GM12873 (cell line): ENCODE measurements at regions not wholly inside any gene's neighbourhood (a gene's known extent, or its start where the extent isn't known, plus 50 kb on each side); places are given as distances from the start of the nearest gene placed in this dataset.

Source experiments
- TF ChIP-seq, protein P1 (sequence below): IDR thresholded peaks from 2 replicates; pipeline ENCODE4 v1.5.1; 2012; ENCODE audit warnings: low read depth, mild to moderate bottlenecking, moderate library complexity, low read length, control low read depth; ENCODE audit not compliant: insufficient read depth; ENCODE audit errors: missing control alignments

DNA sequence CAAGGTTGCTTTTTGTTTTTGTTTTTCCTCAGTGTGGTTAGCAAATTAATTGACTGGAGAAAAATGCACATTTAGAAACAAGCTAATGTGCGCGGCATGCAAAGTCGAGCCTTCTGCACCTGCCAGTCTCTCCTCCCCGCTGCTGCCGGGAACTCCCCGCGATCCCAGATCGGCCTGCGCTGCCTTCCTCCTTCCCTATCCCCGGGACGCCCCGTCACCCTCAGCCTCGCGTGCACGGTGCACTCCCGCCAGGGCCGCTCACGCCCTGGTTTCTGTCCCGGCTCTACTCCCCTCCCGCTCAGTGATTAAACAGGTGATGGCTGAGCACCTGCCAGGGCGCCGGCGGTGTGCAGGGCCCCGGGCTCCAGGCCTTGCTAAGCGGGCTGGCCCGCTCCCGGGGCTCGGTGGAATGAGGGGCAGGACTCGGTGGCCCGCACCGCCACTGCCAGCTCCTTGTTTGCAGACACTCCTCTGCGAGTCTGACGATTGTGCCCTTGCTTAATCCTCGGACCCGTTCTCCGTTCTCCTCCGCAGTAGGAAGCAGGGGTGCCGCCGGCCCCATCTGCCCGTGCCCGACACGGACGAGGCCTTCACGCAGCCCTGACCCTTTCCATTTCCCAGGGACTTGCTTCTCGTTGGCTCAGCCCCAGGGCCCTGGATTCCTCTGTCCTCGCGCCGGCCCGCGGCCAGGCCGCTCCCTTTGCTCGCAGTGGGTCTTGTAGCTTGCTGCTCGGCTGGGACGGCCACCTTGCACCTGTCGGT, 143.4 kb downstream of the TRIML1 start:
- TF ChIP-seq, protein P1, sequence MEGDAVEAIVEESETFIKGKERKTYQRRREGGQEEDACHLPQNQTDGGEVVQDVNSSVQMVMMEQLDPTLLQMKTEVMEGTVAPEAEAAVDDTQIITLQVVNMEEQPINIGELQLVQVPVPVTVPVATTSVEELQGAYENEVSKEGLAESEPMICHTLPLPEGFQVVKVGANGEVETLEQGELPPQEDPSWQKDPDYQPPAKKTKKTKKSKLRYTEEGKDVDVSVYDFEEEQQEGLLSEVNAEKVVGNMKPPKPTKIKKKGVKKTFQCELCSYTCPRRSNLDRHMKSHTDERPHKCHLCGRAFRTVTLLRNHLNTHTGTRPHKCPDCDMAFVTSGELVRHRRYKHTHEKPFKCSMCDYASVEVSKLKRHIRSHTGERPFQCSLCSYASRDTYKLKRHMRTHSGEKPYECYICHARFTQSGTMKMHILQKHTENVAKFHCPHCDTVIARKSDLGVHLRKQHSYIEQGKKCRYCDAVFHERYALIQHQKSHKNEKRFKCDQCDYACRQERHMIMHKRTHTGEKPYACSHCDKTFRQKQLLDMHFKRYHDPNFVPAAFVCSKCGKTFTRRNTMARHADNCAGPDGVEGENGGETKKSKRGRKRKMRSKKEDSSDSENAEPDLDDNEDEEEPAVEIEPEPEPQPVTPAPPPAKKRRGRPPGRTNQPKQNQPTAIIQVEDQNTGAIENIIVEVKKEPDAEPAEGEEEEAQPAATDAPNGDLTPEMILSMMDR, result no peak

DNA sequence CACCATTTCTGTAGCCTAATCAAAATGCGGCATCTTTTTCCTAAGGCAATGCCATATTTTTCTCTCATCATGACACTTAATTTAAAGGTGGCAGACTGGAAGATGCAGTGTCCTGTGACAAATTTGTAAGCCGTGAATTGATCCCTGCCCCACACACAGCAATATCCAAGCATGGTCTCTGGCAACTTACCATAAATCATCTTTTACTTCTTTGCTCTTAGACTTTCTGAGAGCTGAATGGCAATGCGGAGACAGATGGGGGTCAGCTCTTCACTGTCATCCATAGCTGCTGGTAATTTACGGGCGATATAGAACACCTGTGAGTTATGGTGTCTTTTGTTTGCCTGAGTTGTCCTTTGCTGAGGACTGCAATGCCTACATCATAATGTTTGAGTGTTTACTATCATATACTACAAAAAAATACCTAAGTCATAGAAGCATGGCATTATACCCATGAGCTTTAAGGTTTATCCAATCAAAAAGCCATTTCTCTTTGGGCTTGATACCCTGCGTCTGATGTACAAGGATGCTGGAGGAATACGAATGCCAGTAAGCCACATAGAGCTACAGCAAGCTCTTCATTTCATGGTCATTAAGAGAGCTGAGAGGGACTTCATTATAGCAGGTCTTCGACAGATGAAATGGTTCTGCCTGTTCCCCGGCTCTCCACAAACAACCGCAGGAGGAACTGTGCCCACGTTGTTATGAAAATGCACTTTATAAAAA, 148.1 kb downstream of the TRIML1 start:
- TF ChIP-seq, protein P1, result no peak

DNA sequence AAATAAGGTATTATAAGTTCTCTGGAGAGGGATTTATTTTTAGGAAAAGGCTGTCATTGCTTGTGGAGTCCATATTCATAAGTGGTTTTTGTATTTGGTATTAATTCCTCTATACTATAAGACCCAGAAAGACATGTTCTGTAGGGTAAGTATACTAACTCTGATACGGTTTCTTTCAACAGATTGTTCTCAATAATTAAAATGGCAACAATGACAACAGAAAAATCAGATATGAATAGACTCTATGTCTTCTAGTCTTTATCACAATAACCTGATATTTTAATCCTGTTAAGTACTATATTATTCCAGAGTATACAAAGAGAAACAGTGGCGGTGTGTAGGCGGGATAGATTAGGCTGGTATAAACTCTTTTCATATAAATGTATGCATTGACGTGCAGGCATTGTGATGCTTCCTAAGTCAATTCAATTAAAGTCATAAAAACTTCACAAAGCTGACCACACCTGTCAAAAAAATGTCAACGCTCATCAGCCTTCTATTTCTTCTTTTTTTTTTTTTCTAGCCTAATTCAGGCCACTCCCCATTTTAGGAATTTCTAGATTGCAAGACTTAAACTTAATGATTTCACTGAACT, 150.4 kb downstream of the TRIML1 start:
- TF ChIP-seq, protein P1, result no peak

DNA sequence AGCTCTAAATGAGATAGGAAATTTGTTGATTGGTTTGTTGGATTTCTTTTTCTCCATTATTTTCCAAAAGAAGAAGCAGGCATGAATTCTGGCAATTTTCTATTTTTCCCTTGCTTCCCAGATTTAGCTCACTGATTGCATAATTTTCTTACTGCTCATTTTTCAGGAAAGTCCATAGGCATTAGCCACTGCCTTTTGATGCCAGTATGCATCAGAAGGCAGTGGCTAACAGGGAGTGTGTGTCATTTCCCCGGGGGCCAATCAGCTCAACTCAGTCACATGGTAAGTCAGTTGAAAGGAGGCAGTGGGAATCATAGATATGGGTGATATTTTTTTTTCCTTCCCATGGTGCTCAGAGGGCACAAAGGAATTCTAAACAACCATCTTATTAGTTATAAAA, 156.7 kb downstream of the TRIML1 start:
- TF ChIP-seq, protein P1, result no peak

DNA sequence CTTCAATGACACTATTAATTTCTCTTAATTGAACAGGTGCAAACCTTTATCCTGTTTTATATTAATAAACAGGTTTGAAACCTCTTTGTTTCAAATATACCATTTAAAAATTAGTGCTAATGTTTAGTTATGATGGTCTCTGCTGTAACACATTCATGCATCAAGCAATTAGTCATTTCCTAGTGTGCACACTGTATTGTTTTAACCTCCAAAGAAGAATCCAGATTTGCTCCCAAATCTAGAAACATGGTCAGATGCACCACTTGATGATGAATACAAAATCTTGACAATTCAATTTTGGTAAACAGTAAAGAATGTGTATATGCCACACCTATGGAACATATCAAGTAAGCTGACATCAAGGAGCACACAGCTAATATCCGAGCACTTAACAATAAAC, 157.1 kb downstream of the TRIML1 start:
- TF ChIP-seq, protein P1, result no peak

DNA sequence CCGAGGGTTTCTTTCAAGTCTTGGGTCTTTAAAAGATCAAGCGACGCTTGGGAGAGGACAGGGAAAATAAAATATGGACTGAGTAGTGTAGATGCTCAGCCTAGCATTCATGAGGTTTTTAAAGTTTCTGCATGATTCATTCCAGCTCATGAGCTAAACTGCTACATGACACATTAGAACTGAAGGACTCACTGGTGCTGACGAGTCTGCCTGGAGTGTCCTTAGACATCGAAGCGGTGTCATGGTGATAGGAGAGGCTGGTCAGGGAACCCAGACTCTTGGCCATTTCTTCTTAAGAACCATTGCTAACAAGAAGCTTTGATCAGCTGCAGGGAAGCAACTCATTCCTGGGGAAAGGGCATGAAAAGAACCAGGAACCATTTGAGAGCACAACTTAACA, 158.6 kb downstream of the TRIML1 start:
- TF ChIP-seq, protein P1, result no peak

DNA sequence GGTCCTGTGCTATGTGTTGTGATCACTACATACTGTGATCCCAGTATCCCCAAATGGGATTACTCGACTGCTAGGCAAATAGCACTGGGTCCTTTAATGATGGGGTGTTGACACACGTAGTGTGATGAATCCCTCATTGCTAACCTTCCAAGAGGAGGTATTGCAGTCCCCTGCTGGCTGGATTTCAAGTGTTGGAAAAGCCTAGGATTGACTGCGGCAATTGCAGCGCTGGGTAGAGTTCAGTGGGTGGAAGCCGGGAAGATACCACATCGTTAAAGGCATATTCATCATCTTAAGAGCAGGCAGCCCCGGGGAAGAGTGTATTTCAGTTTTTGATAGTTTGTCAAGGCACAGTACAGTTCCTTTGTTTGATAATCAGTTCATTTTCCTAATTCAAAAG, 159.9 kb downstream of the TRIML1 start:
- TF ChIP-seq, protein P1, result no peak
